GM19328 (cell line): ENCODE measurements at regions not wholly inside any gene's neighbourhood (a gene's known extent, or its start where the extent isn't known, plus 50 kb on each side); places are given as distances from the start of the nearest gene placed in this dataset.
A peak's percentile ranks its signal among the peaks of the same experiment; 100 is the strongest.
"Not testable (repeated sequence)": the region's sequence is repeated elsewhere in the genome, so short reads cannot be mapped to it uniquely, and the experiment has no call there.

ENCODE experiments used
- ATAC-seq: cut with Tn5 transposase; IDR thresholded peaks from one replicate; pipeline ENCODE4 v1.9.1; 2021; ENCODE audit warnings: mild to moderate bottlenecking, moderate library complexity; ENCODE audit not compliant: unreplicated experiment

DNA sequence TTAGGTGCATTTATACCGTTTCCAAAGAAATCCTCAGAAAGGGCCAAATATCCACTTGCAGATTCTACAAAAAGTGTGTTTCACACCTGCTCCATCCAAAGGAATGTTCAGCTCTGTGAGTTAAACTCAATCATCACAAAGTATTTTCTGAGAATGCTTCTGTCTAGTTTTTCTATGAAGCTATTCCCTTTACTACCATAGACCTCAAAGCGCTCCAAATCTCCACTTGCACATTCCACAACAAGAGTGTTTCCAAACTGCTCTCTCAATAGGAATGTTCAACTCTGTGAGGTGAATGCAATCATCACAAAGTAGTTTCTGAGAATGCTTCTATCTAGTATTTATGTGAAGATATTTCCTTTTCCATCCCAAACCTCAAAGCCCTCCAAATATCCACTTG is 412.7 kb upstream of the WSB1 start:
- not testable (repeated sequence) for ATAC-seq

DNA sequence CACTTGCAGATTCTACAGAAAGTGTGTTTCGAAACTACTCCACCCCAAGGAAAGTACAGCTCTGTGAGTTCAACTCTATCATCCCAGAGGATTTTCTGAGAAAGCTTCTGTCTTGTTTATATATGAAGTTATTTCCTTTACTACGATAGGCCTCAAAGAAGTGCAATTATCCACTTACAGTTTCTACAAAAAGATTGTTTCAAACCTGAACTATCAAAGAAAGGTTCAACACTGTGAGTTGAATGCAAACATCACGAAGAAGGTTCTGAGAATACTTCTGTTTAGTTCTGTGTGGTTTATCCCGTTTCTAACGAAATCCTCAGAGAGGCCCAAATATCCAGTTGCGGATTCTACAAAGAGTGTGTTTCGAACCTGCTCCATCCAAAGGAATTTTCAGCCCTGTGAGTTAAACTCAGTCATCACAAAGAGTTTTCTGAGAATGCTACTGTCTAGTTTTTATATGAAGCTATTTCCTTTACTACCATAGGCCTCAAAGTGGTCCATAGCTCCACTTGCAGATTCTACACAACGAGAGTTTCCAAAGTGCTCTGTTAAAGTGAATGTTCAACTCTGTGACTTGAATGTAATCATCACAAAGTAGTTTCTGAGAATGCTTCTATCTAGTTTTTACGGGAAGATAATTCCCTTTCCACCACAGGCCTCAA is 411.7 kb upstream of the WSB1 start:
- peak; percentile 69 for ATAC-seq

GRCh38 chr17:26883878-26884740 is 409.8 kb upstream of the WSB1 start:
- ATAC-seq, result not testable (repeated sequence)

DNA sequence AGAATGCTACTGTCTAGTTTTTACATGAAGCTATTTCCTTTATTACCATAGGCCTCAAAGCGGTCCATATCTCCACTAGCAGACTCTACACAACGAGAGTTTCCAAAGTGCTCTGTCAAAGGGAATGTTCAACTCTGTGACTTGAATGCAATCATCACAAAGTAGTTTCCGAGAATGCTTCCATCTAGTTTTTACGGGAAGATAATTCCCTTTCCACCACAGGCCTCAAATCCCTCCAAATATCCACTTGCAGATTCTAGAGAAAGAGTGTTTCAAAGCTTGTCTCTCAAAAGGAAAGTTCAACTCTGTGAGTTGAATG is 409.2 kb upstream of the WSB1 start:
- not testable (repeated sequence) for ATAC-seq

GRCh38 chr17:26885244-26885970 is 408.5 kb upstream of the WSB1 start:
- ATAC-seq, result not testable (repeated sequence)
